Upper lobe of left lung (tissue), 6 donors: ENCODE measurements at regions not wholly inside any gene's neighbourhood (a gene's known extent, or its start where the extent isn't known, plus 50 kb on each side); places are given as distances from the start of the nearest gene placed in this dataset.

ENCODE experiments used
- ATAC-seq, 2 donors: fragments of 200-7000 bp; cut with Tn5 transposase; one replicate each; pipeline ENCODE4 v1.9.1; 2022; ENCODE audit warnings: mild to moderate bottlenecking in 2 of 2, moderate library complexity in 2 of 2; ENCODE audit not compliant: low FRiP score in 2 of 2
- DNase-seq, 2 donors: peaks; one replicate each; pipeline ENCODE4 v3.0.0-alpha.2; 2019 to 2020
- H3K27ac ChIP-seq, 4 donors: fragments of 200-600 bp; sonication (generic); one replicate each; pipeline ENCODE4 v1.5.1; 2016 to 2019
- H3K27me3 ChIP-seq, 4 donors: fragments of 200-600 bp; sonication (generic); one replicate each; pipeline ENCODE4 v1.5.1; 2017 to 2019
- H3K36me3 ChIP-seq, 4 donors: fragments of 200-600 bp; sonication (generic); one replicate each; pipeline ENCODE4 v1.5.1; 2016 to 2019
- H3K4me1 ChIP-seq, 4 donors: fragments of 200-600 bp; sonication (generic); one replicate each; pipeline ENCODE4 v1.5.1; 2018 to 2019
- H3K4me3 ChIP-seq, 4 donors: fragments of 200-600 bp; sonication (generic); one replicate each; pipeline ENCODE4 v1.5.1; 2017 to 2019; ENCODE audit warnings: mild to moderate bottlenecking in 2 of 4, moderate library complexity in 1 of 4
- H3K9me3 ChIP-seq, 4 donors: fragments of 200-600 bp; sonication (generic); one replicate each; pipeline ENCODE4 v1.5.1; 2018 to 2019
- CTCF ChIP-seq, 6 experiments: fragments of 450-650 bp in 4 of 6; fragments of 200-600 bp in 2 of 6; sonication (generic) in 2 of 6; IDR thresholded peaks; one replicate each; pipeline ENCODE4 v1.5.1; 2016 to 2019; ENCODE audit warnings: antibody characterized with exemption in 6 of 6
- EP300 ChIP-seq, 4 donors: sonication (generic); formaldehyde crosslinking; IDR thresholded peaks; one replicate each; pipeline ENCODE4 v1.5.1; 2017; ENCODE audit warnings: antibody characterized with exemption in 4 of 4, control low read depth in 2 of 4
- POLR2A ChIP-seq, 4 donors: fragments of 450-650 bp; IDR thresholded peaks; one replicate each; pipeline ENCODE4 v1.5.1; 2016 to 2017; ENCODE audit warnings: antibody characterized with exemption in 4 of 4, mild to moderate bottlenecking in 2 of 4
- POLR2AphosphoS5 ChIP-seq, 2 donors: sonication (generic); formaldehyde crosslinking; IDR thresholded peaks; one replicate each; pipeline ENCODE4 v1.5.1; 2017; ENCODE audit warnings: antibody characterized with exemption in 2 of 2
- WGBS, 2 donors: methylation state at CpG; one replicate each; pipeline ENCODE4 v1.1.5; 2017 to 2018; 5-methylcytosine and 5-hydroxymethylcytosine counted together
- donor health status: DM: no; HTN: no; CAD: no; lungs with moderate emphysema.
- donor health status: DM: no; HTN: yes; CAD: no; lungs with severe emphysema.

- DNase-seq (no peak), ATAC-seq (no peak)
- H3K9me3 ChIP-seq = no peaks in the 10 kb centered on the region
- no peaks in the 10 kb centered on the region for H3K4me1 ChIP-seq
- no peak overlapping the region for H3K27ac ChIP-seq
- H3K4me3 ChIP-seq = no peak overlapping the region
- H3K27me3 ChIP-seq = no peaks in the 10 kb centered on the region
- WGBS, 2 donors = 80 to 83% methylated on average over 2 of the region's 2 CpGs
- no peak for TF ChIP-seq CTCF (IDR thresholded peaks at IDR 0.05)
- no peak for TF ChIP-seq EP300 (IDR thresholded peaks at IDR 0.05)
- TF ChIP-seq POLR2A (IDR thresholded peaks at IDR 0.05) = no peak
- TF ChIP-seq POLR2AphosphoS5 (IDR thresholded peaks at IDR 0.05) = no peak
- H3K36me3 ChIP-seq = no peaks in the 10 kb centered on the region
Measured at GRCh38 chr2:77633601-77634000, 111.4 kb upstream of the LRRTM4 start.

- peaks cover 0 to 14% (median 5%) of the 10 kb centered on the region in 4 donors for H3K9me3 ChIP-seq
- no peak for ATAC-seq
- WGBS, 2 donors = 81 to 85% methylated on average over 1 of the region's 1 CpG
Measured at GRCh38 chr2:77640924-77641323, 118.7 kb upstream of the LRRTM4 start.

GRCh38 chr2:77642339-77642738 is 120.2 kb upstream of the LRRTM4 start:
- peak in 1 of 2 donors; percentile 34 for ATAC-seq
- no peak overlapping the region for H3K27ac ChIP-seq
- H3K27me3 ChIP-seq = no peaks in the 10 kb centered on the region
- no peak overlapping the region for H3K4me3 ChIP-seq
- 55 to 100% methylated on average over 1 of the region's 1 CpG for WGBS, 2 donors
- TF ChIP-seq CTCF (IDR thresholded peaks at IDR 0.05) = no peak
- no peak for TF ChIP-seq POLR2A (IDR thresholded peaks at IDR 0.05)
- no peak for TF ChIP-seq POLR2AphosphoS5 (IDR thresholded peaks at IDR 0.05)
- TF ChIP-seq EP300 (IDR thresholded peaks at IDR 0.05) = no peak
- DNase-seq = no peak
- H3K4me1 ChIP-seq = no peaks in the 10 kb centered on the region
- peaks cover 0 to 14% (median 5%) of the 10 kb centered on the region in 4 donors for H3K9me3 ChIP-seq
- H3K36me3 ChIP-seq = no peaks in the 10 kb centered on the region

More at GRCh38 chr2:77640924-77641323, 118.7 kb upstream of the LRRTM4 start:
- DNase-seq = no peak
- Histone ChIP-seq H3K4me3 (no peak overlapping the region), H3K4me1 (no peaks in the 10 kb centered on the region), H3K27ac (no peak overlapping the region), H3K27me3 (no peaks in the 10 kb centered on the region), H3K36me3 (no peaks in the 10 kb centered on the region)
- TF ChIP-seq CTCF (IDR thresholded peaks at IDR 0.05) (no peak), POLR2AphosphoS5 (IDR thresholded peaks at IDR 0.05) (no peak), POLR2A (IDR thresholded peaks at IDR 0.05) (no peak), EP300 (IDR thresholded peaks at IDR 0.05) (no peak)

GRCh38 chr2:77649856-77650255 is 127.7 kb upstream of the LRRTM4 start:
- H3K27me3 ChIP-seq = no peaks in the 10 kb centered on the region
- TF ChIP-seq EP300 (IDR thresholded peaks at IDR 0.05) (no peak), CTCF (IDR thresholded peaks at IDR 0.05) (no peak), POLR2AphosphoS5 (IDR thresholded peaks at IDR 0.05) (no peak), POLR2A (IDR thresholded peaks at IDR 0.05) (no peak)
- ATAC-seq (no peak), DNase-seq (no peak)
- no peak overlapping the region for H3K27ac ChIP-seq
- no peak overlapping the region for H3K4me3 ChIP-seq
- no peaks in the 10 kb centered on the region for H3K4me1 ChIP-seq
- WGBS, 2 donors = 17 to 37% methylated on average over 1 of the region's 1 CpG
- H3K36me3 ChIP-seq = no peaks in the 10 kb centered on the region
- no peaks in the 10 kb centered on the region for H3K9me3 ChIP-seq

- no peaks in the 10 kb centered on the region for H3K4me1 ChIP-seq
- no peaks in the 10 kb centered on the region for H3K9me3 ChIP-seq
- H3K27ac ChIP-seq = no peak overlapping the region
- H3K4me3 ChIP-seq = no peak overlapping the region
- H3K27me3 ChIP-seq = no peaks in the 10 kb centered on the region
- 69 to 86% methylated on average over 2 of the region's 2 CpGs for WGBS, 2 donors
- DNase-seq (no peak), ATAC-seq (no peak)
- H3K36me3 ChIP-seq = no peaks in the 10 kb centered on the region
- TF ChIP-seq CTCF (IDR thresholded peaks at IDR 0.05) (no peak), POLR2AphosphoS5 (IDR thresholded peaks at IDR 0.05) (no peak), POLR2A (IDR thresholded peaks at IDR 0.05) (no peak), EP300 (IDR thresholded peaks at IDR 0.05) (no peak)
Measured at GRCh38 chr2:77652499-77652898, 130.3 kb upstream of the LRRTM4 start.
